ENCODE measurements at regions not wholly inside any gene's neighbourhood (a gene's known extent, or its start where the extent isn't known, plus 50 kb on each side); places are given as distances from the start of the nearest gene placed in this dataset.

GRCh38 chr18:65651192-65651591 lies 99.6 kb upstream of the CDH7 start:
- TF ChIP-seq CTCF (conservative IDR thresholded peaks at IDR 0.05; ENCODE audit: low read length) (no peak), EZH2phosphoT487 (IDR thresholded peaks at IDR 0.05; ENCODE audit: borderline replicate concordance, low read depth, low read length) (no peak)
